ENCODE measurements at regions not wholly inside any gene's neighbourhood (a gene's known extent, or its start where the extent isn't known, plus 50 kb on each side); places are given as distances from the start of the nearest gene placed in this dataset.

DNA sequence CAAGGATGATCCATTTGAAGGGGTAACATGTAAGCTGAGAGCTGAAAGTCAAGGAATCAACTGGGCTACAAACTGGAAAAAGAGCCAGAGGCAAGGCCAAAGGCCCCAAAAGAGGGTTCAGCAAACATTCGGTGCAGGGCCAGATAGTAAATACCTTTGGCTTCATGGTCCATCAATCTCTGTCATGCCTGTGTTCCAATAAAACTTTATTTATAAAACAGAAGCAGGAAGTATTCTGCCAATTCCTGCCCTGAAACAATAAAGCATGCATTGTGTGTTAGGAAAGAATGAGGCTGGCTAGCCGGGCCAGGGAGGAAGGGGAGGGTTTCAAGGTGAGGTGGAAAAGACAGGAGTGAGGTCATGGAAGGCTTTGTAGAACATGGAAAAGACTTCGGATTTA, 107.1 kb downstream of the LBH start:
- in situ Hi-C loops (cut with HindIII; ENCODE audit: low sequenced_read_pairs) = no loop called here

DNA sequence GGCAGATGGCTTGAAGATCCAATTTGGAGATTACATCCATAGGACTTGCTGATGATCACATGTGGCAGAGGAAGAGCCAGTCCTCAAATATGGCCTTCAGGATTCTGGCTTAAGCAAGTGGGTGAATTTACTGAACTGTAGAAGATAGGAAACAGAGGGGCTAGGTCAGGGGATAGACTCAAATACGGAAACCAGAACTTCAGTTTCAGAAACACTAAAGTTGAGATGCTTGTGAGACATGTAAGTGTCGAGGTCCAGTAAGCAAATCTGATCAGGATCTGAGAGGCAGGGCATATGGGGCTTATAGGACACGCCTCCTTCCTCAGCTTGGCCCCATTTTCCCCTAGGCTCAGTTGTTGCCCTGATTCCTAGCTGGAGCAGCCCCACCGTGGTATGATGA, 107.7 kb downstream of the LBH start:
- in situ Hi-C loops (cut with HindIII; ENCODE audit: low sequenced_read_pairs) = no loop called here

- in situ Hi-C loops (cut with HindIII; ENCODE audit: low sequenced_read_pairs) = no loop called here
These were observed 105.4 kb upstream of the LCLAT1 start for GRCh38 chr2:30341500-30342267.

DNA sequence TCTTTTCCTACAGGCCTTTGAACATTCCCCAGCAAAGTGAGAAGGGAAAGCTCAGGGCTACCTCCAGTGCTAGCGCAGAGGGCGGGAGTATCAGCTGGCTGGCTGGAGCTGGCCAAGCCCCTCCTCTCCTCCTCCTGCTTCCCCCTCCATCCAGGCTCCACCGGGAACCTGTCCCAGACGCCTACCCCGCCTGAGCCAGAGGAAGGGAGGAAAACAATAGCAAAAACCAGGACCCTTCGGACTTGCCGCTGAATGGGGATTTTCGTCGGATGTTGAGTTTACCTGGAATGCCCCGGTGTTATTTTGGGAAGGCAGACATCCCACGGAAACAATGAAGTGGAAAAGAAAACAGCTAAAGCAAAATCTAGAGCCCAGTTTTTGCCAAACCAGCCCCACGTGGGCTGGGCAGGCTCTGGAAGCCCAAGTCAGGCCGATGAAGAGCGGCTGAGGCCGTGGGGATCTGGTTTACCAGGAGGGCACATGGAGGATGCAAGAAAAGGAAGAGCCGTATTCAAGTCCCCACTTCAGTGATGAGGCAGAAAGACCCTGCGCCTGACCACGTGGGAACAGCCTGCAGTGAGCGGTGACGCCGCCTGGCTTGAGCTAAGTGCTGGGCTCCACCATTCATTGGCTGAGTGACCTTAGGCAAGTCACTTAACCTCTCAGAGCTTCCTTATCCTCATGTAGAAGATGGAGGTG, 100.4 kb upstream of the LCLAT1 start:
- in situ Hi-C loops (cut with HindIII; ENCODE audit: low sequenced_read_pairs) = no loop called here

DNA sequence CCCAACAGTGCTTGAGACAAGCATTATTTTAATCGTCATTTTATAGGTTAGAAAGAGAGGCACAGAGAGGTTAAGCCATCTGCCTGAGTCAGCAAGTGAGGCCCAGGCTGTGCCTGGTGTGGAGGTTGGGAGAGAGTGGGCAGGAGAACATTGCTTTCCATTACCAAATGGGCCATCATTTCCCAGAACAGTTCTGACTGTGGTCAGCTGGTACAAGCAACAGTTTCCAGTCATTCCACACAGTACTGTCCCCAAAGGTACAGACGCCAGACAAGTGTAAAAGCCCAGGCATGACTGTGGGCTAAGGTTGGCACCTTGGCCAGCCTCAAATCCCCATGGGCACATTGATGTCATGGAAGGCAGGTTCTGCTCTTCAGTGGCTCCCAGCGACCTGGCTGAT, 98.2 kb upstream of the LCLAT1 start:
- in situ Hi-C loops (cut with HindIII; ENCODE audit: low sequenced_read_pairs) = no loop called here

DNA sequence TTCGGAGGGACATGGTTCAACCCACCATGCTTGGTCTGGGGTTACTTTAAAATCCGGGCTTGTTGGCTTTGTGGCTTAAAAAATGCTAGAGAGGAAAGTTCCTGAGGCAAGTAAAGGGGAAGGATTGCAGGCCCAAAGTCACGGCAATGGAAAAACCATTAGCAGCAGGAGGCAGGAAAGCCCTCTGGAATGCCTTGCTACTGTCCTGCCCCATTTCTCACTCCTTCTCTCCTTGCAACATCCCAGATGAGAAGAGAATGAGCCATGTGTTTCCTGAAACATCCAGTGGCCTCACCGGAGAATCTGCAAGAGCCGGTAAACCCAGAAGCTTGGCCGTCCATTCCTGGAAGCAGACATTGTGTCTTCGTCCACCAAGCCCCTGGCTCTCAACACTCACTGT, 97.4 kb upstream of the LCLAT1 start:
- in situ Hi-C loops (cut with HindIII; ENCODE audit: low sequenced_read_pairs) = no loop called here

DNA sequence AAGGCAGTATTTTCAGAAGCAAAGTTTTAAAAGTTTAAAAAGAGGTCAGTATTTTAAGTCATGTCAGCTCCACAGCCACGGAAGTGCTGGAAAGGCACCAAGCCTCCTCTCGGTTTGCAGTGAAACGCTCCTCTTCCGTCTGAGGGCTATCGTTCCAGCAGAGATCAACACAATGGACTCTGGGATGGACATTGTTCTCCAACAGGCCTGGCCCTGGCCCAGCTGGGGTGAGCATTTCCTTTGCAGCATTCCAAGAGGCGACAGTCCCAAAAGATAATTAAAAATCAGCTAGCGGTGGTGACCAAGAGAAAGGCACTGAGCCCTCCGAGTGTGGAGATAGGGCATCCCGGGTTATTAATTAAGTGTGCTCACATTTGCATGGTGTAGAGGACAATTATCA, 95.9 kb upstream of the LCLAT1 start:
- in situ Hi-C loops (cut with HindIII; ENCODE audit: low sequenced_read_pairs) = no loop called here

DNA sequence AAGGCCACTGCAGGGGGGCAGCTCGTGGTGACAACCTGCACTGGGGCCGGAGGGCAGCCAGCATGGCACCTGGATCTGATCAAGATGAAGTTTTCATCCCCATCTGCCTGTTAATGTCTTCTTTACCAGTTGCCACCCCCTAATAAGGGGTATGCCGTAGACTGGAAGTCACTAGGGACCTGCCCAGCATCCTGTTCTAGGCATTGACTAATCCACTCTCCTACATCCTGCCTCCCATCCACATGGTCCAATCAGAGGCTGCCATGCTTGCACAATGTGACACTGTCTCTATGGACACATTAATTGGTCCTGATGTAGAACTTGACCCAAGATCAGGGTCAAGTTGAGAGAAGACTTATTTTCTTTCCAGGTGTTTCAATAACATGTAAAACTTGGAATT, 95.1 kb upstream of the LCLAT1 start:
- in situ Hi-C loops (cut with HindIII; ENCODE audit: low sequenced_read_pairs) = no loop called here

- in situ Hi-C loops (cut with HindIII; ENCODE audit: low sequenced_read_pairs) = no loop called here
These were observed 92.9 kb upstream of the LCLAT1 start for GRCh38 chr2:30354150-30354549.

- in situ Hi-C loops (cut with HindIII; ENCODE audit: low sequenced_read_pairs) = no loop called here
These were observed 92.4 kb upstream of the LCLAT1 start for GRCh38 chr2:30354621-30355020.

DNA sequence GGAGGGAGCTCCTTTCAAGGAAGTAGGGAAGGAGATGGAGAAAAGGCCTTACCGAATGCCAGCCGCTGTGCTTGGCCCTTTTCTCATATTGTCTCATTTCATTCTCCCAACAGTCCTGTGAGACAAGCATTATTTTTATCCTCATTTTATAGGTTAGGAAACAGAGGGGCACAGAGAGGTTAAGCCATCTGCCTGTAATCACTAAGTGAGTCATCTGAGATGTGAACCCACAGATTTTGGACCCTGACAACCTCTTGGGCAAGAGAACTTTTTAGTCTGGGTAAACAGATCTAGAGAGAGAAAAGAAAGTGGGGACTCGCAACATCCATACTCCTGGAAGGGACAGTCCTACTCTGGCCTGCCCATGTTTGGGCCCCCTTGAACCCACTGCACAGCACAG, 91.7 kb upstream of the LCLAT1 start:
- in situ Hi-C loops (cut with HindIII; ENCODE audit: low sequenced_read_pairs) = no loop called here

DNA sequence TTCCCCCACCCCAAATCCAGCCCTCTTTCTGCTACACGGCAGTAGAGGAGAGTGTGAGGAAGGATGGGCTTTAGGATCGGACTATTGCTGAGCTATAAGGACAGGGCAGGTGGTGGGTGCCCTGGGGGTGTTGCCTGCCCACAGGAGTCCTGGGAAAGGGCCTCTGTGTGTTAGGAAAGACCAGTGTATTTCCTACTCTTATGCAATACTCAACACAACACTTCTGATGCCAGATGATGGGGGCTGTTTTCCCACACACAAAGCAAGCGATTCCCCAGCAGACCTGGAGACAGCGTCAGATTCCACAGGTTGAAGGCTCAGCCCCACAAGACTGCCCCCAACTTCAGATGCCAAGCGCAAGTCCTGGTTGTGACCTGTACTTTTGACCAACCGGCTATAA, 91.0 kb upstream of the LCLAT1 start:
- in situ Hi-C loops (cut with HindIII; ENCODE audit: low sequenced_read_pairs) = no loop called here

DNA sequence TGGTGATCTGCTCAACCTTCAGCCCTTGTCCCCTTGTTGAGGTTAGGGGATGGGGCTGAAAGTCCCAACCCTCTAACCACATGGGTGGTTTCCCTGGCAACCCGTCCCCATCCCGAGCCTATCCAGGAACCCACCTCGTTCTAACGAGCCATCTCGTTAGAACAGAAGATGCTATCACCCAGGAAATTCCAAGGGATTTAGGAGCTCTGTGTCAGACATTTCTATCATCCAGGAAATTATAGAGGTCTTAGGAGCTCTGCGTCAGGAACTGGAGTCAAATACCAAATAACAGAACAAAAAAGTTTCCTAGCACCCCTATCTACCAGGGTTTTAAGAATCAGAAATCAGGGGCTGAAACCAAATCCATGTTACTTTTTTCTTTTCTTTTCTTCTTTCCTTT, 90.3 kb upstream of the LCLAT1 start:
- in situ Hi-C loops (cut with HindIII; ENCODE audit: low sequenced_read_pairs) = no loop called here

- in situ Hi-C loops (cut with HindIII; ENCODE audit: low sequenced_read_pairs) = no loop called here
These were observed 88.7 kb upstream of the LCLAT1 start for GRCh38 chr2:30358351-30358750.

DNA sequence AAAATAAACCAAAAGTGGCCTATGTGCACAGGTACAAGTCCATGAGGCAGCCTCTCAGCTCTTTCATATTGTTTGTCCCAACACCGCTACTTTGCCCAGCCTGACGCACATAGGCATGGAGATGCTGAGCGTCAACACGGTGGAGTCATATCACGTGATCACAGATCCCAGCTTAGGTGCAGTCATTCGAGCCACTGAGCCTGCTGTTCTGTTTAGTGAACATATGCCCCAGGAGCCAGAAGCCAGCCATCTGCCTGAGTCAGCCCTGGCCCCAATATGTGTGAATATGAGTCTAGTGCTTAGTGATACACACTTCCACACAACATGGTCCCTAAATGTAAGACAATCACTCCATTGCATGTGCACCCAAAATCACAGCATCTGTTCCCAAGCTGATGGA, 88.2 kb upstream of the LCLAT1 start:
- in situ Hi-C loops (cut with HindIII; ENCODE audit: low sequenced_read_pairs) = no loop called here

DNA sequence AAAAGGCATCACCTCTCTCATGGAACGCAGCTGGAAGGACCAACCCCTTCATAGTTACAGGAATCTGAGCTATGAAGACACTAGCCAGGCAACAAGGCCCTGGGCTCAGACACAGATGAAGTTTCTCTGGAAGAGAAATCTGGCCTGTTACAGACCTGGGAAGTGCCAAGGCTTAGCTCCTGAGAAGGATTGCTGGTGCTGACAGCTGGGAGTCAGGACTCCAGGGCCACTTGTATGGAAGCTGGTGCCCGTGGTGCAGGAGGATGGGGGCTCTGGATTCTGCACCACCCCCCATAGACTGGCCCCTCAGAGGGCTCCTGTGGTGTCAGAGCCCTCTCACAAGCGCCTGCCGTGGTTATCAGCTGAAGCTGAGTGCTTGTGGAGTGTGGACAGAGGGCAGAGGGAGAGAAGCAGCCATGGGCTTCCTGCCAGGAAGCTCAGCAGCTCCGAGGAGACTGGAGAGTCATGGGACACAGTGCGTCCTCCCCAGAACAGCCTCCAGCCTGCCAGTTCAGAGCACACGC, 87.3 kb upstream of the LCLAT1 start:
- in situ Hi-C loops (cut with HindIII; ENCODE audit: low sequenced_read_pairs) = no loop called here

GRCh38 chr2:30361751-30362394, 85.2 kb upstream of the LCLAT1 start:
- in situ Hi-C loops (cut with HindIII; ENCODE audit: low sequenced_read_pairs) = no loop called here

DNA sequence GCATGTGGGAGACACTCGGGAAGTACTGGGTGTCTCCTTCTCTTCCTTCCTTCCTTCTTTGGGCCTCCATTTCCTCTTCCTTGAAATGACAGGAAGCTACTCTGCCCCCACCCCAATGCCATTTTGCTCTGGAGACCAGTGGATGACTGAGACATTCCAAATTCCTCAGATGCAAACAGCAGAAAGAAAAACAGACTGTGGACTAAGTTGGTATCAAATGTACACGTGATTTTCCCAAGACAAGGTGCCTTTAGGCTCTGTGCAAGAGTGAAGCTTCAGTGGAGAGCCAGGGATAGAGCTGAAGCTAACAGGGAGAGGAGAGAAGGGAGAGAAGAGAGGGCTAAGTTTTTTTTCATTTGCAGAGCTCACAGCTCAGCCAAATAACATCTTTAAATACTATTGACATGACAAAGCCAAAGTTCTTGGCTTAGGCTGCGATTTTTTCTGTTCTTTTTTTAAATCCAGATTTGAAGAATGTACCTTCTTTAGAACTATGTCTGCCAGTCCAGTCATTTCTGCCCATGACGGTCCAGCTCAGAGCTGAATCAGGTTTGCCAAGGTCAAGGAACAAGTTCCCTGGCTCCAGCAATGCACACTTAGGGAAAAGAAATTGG, 84.5 kb upstream of the LCLAT1 start:
- in situ Hi-C loops (cut with HindIII; ENCODE audit: low sequenced_read_pairs) = no loop called here

GRCh38 chr2:30363406-30363805, 83.6 kb upstream of the LCLAT1 start:
- in situ Hi-C loops (cut with HindIII; ENCODE audit: low sequenced_read_pairs) = no loop called here

GRCh38 chr2:30365201-30365600, 81.8 kb upstream of the LCLAT1 start:
- in situ Hi-C loops (cut with HindIII; ENCODE audit: low sequenced_read_pairs) = no loop called here

DNA sequence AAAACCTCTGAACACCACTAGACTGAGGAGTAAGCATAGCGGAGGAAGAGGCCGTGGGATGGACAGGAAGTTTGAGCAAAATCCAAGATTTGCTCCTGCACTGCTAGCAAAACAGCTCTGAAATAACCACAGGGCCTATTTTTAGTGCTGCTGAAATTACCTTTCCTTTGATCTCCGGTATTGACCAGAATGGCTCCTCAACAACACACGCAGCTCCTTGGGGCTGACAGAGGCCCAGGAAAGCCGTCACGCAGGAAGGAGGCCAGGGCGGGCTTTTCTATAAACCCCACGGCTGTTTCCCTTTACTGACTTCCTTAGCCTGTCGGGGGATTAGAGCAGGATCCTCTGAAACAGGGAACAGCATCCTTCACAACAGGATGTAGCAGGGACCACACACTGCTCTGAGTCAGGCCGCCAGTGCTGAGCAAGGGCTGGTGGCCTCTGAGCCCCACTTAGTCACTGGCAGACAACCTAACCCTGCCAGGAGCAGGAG, 80.8 kb upstream of the LCLAT1 start:
- in situ Hi-C loops (cut with HindIII; ENCODE audit: low sequenced_read_pairs) = no loop called here
